HPDE6-E6E7 (cell line): ENCODE measurements at regions not wholly inside any gene's neighbourhood (a gene's known extent, or its start where the extent isn't known, plus 50 kb on each side); places are given as distances from the start of the nearest gene placed in this dataset.
"Not testable (repeated sequence)": the region's sequence is repeated elsewhere in the genome, so short reads cannot be mapped to it uniquely, and the experiment has no call there.

ENCODE experiments used
- DNase-seq: peaks from one replicate; pipeline ENCODE4 v3.0.0; 2011; ENCODE audit warnings: missing footprints; ENCODE audit errors: extremely low spot score

DNA sequence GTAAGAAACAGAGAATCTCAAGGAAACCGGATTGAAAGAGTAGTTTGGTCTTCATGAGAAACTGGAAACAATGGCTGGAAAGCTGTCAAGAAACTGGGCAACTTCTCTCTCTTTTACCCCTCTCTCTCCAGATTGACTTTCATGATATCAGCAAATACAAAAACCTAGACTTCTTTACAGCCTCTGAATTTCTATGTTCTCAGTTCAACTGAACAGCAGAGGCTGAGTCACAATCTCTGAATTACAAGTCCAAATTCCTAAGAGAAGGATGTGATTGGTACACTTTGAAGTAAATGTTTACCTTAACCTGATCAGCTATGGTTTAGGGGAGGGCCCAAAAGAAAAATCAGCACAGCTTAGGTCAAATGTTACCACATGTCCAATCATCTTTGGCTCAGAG lies 974.9 kb downstream of the RPA4 start:
- DNase-seq, result no peak

- no peak for DNase-seq
Measured at GRCh38 chrX:97860226-97860625, 976.5 kb downstream of the RPA4 start.

- DNase-seq, result no peak
Measured at GRCh38 chrX:97863261-97863660, 979.6 kb downstream of the RPA4 start.

DNA sequence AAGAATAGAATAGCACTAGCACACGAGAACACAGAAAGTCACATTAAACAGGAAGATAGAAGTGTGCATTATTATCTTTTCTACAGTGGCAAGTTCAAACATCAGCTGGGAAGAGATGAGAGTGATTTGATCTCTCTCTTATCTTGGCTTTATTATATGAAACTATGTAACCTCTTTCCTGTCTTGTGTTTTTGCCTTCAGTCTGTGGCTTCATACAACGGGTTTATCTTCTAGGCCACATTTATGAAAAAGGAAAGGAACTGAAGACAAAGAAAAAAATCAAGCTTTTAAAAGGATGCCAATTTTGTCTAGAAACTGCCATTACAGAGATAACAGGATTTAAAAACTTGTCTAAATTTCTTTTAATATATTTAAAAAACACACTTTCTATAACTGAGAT lies 983.6 kb downstream of the RPA4 start:
- no peak for DNase-seq

- no peak for DNase-seq
Measured at GRCh38 chrX:97876697-97877407, 993.1 kb downstream of the RPA4 start.

GRCh38 chrX:97882306-97882705 lies 998.6 kb downstream of the RPA4 start:
- no peak for DNase-seq

DNA sequence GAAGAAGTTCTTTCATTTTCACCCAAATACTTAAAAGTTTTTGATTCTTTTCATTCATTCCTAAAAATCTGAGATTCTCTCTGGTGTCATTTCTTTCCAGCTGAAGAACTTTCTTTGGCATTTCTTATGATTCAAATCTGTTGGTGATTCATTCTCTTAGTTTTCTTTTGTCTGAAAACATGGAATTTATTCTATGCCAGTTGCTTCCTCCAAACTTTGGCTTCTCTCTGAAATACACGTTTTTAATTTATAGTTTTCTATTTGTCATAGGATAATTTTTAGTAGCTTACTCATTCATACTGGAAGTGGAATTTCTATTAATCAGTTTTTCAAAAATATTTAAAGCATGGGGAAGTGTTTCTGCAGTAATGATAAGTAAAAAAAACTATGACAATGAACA lies 1012.0 kb downstream of the RPA4 start:
- DNase-seq, result no peak

GRCh38 chrX:97897998-97898397 lies 1014.3 kb downstream of the RPA4 start:
- DNase-seq, result no peak

DNA sequence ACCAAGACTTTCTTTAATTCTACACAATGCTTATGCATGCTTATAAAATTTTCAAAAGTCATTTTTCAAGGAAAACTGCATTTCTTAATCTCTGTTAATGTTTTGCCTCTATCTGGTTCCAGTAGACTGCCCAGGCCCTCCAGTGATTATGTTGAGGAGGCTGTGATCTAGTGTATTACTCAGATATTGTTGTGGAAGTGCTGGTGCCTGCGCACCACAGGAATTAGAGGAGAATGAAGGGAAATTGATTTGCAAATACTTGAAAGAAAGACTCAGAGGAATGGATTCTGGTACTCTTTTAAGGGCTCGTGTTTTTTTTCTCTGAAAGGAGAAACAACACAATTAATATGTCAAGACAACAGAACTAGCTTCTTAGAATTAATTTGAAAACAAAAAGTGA lies 1015.1 kb downstream of the RPA4 start:
- DNase-seq, result no peak

GRCh38 chrX:97907791-97908190 lies 1024.1 kb downstream of the RPA4 start:
- DNase-seq, result no peak

DNA sequence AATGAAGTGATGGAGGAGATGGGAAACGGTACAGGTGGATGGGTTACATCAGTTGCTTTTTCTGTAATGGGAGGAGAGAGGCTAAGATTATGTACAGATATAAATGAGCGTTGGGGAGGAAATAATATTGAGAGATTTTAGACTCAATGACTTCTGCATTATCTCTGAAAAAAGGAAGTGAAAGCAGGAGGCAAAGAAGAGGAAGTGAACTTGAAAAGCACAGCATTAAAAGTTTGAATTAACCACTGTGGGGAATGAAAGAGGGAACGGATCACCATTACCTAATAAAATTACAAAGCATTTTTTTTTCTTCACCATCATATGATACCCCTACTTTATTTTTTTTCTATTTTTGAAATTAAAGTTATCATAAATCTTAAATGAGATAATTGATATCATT lies 1025.5 kb downstream of the RPA4 start:
- no peak for DNase-seq

DNA sequence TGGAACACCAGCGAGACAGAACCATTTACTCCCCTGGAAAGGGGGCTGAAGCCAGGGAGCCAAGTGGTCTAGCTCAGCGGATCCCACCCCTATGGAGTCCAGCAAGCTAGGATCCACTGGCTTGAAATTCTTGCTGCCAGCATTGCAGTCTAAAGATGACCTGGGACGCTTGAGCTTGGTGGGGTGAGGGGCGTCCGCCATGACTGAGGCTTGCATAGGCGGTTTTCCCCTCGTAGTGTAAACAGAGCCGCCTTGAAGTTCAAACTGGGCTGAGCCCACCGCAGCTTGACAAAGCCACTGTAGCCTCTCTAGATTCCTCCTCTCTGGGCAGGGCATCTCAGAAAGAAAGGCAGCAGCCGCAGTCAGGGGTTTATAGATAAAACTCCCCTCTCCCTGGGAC lies 1031.7 kb downstream of the RPA4 start:
- DNase-seq, result not testable (repeated sequence)

- DNase-seq, result not testable (repeated sequence)
Measured at GRCh38 chrX:97921223-97921622, 1037.5 kb downstream of the RPA4 start.

DNA sequence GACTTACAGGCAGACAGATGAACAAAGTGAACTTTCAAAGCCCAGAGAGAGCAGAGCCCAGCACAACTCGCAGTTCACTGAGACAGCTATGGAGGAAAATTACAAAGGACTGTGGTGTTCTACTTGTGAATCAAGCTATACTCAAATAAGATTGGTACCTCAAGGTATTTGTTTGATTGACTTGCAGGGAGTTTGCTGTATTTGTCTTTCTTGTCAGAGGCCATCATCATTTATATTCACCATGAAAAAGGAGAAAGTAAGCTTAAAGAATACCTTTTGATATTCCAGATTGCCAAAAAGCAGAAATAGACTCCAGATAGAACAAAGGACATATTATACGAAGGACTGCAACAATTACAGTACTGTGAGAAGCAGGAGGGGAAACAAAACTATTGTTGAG lies 1047.9 kb downstream of the RPA4 start:
- DNase-seq, result no peak

- no peak for DNase-seq
Measured at GRCh38 chrX:97936296-97936695, 1052.6 kb downstream of the RPA4 start.

GRCh38 chrX:97938706-97939105 lies 1055.0 kb downstream of the RPA4 start:
- DNase-seq, result no peak

DNA sequence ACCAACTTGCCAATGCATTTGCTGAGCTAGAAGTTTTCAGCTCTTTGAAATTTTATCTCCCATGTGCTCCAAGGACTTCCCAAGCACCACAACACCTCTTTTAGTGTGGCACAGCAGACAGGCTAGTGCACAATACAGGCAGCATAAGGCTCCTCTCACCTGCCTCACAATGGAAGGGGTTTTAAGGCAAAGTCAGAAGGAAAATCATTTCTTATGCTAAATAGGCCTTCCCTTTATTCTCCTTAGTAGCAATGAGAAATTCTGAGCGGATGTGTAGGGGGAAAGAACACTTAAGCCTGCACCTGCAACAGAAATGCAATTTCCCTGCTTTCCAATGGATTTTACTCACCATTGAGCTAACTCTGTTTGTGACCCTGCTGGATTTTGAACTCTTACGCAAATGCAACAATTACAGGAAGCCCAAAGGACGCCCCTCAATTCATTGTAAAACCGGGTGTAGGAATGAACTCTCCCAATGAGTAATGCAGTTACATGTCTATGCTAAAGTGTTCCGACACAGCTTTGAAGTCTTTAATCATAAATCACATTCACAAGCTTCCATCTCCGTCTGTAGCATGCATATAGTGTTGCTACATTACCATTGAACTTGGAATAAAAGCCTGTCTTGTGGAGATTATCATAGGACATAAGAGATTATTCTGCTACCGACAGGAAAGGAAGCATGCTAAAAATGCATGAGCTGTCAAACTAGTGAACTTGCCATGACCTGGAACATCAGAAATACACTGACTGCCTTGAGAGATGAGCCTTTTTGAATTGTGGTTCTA lies 1084.9 kb downstream of the RPA4 start:
- DNase-seq, result no peak

GRCh38 chrX:97984641-97985040 lies 1100.9 kb downstream of the RPA4 start:
- no peak for DNase-seq

DNA sequence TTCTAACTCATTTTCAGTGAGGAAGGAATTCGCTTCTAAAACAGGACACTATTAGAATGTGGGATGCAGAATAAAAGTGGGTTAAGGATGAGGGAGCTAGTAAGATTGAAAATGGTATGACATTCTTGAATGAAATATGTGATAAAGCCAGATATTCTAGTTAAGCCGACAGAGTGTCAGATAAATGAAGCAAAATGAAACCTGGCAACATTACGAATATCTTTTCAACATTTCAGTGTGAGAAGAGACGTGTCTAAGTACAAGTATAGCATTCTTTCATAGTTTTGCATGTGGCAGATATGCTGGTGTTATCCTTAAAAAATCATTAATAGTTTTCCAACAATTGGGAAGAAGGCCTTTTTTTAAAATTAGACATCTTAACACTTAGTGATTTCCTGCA lies 1101.4 kb downstream of the RPA4 start:
- DNase-seq, result no peak

- no peak for DNase-seq
Measured at GRCh38 chrX:97987979-97988378, 1104.3 kb downstream of the RPA4 start.

GRCh38 chrX:97995834-97996233 lies 1112.1 kb downstream of the RPA4 start:
- DNase-seq, result no peak

DNA sequence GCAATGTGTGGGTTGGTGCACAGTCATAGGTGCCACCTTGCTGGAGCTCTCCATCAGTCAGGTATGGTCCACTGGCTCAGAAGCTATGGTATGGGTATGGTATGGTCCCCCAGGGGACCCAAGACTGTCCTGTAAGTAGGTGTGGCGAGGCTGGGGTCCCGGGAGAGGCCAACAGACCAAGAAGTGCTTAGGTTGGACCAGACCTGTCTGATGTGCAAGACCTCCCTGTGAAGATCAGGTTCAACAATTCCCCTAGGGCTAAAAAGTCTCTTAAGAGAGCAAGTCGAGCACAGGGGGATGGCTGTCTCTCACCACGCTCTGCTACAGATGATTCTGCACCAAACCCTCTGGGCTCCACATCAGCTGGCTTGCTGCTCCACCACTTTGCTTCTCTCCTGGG lies 1145.0 kb downstream of the RPA4 start:
- no peak for DNase-seq

- DNase-seq, result no peak
Measured at GRCh38 chrX:98029861-98030260, 1146.2 kb downstream of the RPA4 start.
